Right kidney (tissue), 1 donor: ENCODE measurements at regions not wholly inside any gene's neighbourhood (a gene's known extent, or its start where the extent isn't known, plus 50 kb on each side); places are given as distances from the start of the nearest gene placed in this dataset.
"Not testable (repeated sequence)": the region's sequence is repeated elsewhere in the genome, so short reads cannot be mapped to it uniquely, and the experiment has no call there.

ENCODE experiments used
- DNase-seq: peaks from one replicate; pipeline ENCODE4 v3.0.0-alpha.2; 2016

- no peak for DNase-seq
Observed at GRCh38 chr3:181330257-181330656, 340.7 kb upstream of the DNAJC19 start.

- no peak for DNase-seq
Observed at GRCh38 chr3:181329024-181329423, 339.5 kb upstream of the DNAJC19 start.

GRCh38 chr3:181328346-181328745 is 338.8 kb upstream of the DNAJC19 start:
- no peak for DNase-seq

GRCh38 chr3:181327349-181327748 is 337.8 kb upstream of the DNAJC19 start:
- DNase-seq = no peak

- DNase-seq = no peak
Observed at GRCh38 chr3:181326637-181327223, 337.2 kb upstream of the DNAJC19 start.

GRCh38 chr3:181324516-181324915 is 335.0 kb upstream of the DNAJC19 start:
- not testable (repeated sequence) for DNase-seq

- DNase-seq = no peak
Observed at GRCh38 chr3:181318321-181318720, 328.8 kb upstream of the DNAJC19 start.

GRCh38 chr3:181317508-181317907 is 328.0 kb upstream of the DNAJC19 start:
- DNase-seq = no peak

- no peak for DNase-seq
Observed at GRCh38 chr3:181316482-181316881, 326.9 kb upstream of the DNAJC19 start.

GRCh38 chr3:181313335-181313734 is 323.8 kb upstream of the DNAJC19 start:
- no peak for DNase-seq

- DNase-seq = no peak
Observed at GRCh38 chr3:181311186-181311585, 321.6 kb upstream of the DNAJC19 start.

- DNase-seq = no peak
Observed at GRCh38 chr3:181302960-181303359, 313.4 kb upstream of the DNAJC19 start.

GRCh38 chr3:181300033-181300432 is 310.5 kb upstream of the DNAJC19 start:
- DNase-seq = no peak

GRCh38 chr3:181298421-181298820 is 308.9 kb upstream of the DNAJC19 start:
- DNase-seq = no peak

- DNase-seq = no peak
Observed at GRCh38 chr3:181292984-181293383, 303.4 kb upstream of the DNAJC19 start.

- DNase-seq = no peak
Observed at GRCh38 chr3:181290941-181291340, 301.4 kb upstream of the DNAJC19 start.

- no peak for DNase-seq
Observed at GRCh38 chr3:181289306-181289705, 299.8 kb upstream of the DNAJC19 start.

- no peak for DNase-seq
Observed at GRCh38 chr3:181288145-181288544, 298.6 kb upstream of the DNAJC19 start.

- DNase-seq = no peak
Observed at GRCh38 chr3:181279239-181279565, 289.7 kb upstream of the DNAJC19 start.

- DNase-seq = no peak
Observed at GRCh38 chr3:181278468-181279238, 289.1 kb upstream of the DNAJC19 start.

- no peak for DNase-seq
Observed at GRCh38 chr3:181276358-181276896, 286.9 kb upstream of the DNAJC19 start.

GRCh38 chr3:181274025-181274424 is 284.5 kb upstream of the DNAJC19 start:
- no peak for DNase-seq

GRCh38 chr3:181267312-181267711 is 277.8 kb upstream of the DNAJC19 start:
- no peak for DNase-seq

GRCh38 chr3:181265750-181266333 is 276.3 kb upstream of the DNAJC19 start:
- no peak for DNase-seq
